GM21576 (cell line): ENCODE measurements at regions not wholly inside any gene's neighbourhood (a gene's known extent, or its start where the extent isn't known, plus 50 kb on each side); places are given as distances from the start of the nearest gene placed in this dataset.
"Not testable (repeated sequence)": the region's sequence is repeated elsewhere in the genome, so short reads cannot be mapped to it uniquely, and the experiment has no call there.

Experiments used
- ATAC-seq: cut with Tn5 transposase; IDR thresholded peaks from one replicate; pipeline ENCODE4 v1.9.1; 2021; ENCODE audit warnings: mild to moderate bottlenecking, moderate library complexity; ENCODE audit not compliant: unreplicated experiment

- no peak for ATAC-seq
Measured at GRCh38 chr11:57871231-57871630, 109.6 kb downstream of the CTNND1 start.

- ATAC-seq, result no peak
Measured at GRCh38 chr11:57873196-57873911, 111.8 kb downstream of the CTNND1 start.

GRCh38 chr11:57874981-57875380 lies 113.4 kb downstream of the CTNND1 start:
- no peak for ATAC-seq

- ATAC-seq, result no peak
Measured at GRCh38 chr11:57881647-57882046, 120.0 kb downstream of the CTNND1 start.

GRCh38 chr11:57883630-57884029 lies 122.0 kb downstream of the CTNND1 start:
- ATAC-seq, result no peak

GRCh38 chr11:57885298-57886050 lies 123.9 kb downstream of the CTNND1 start:
- ATAC-seq, result no peak

- ATAC-seq, result no peak
Measured at GRCh38 chr11:57888386-57888785, 126.8 kb downstream of the CTNND1 start.

- ATAC-seq, result no peak
Measured at GRCh38 chr11:57890521-57890920, 128.9 kb downstream of the CTNND1 start.

GRCh38 chr11:57893200-57893599 lies 130.5 kb upstream of the OR9Q1 start:
- not testable (repeated sequence) for ATAC-seq

- no peak for ATAC-seq
Measured at GRCh38 chr11:57896361-57897145, 127.1 kb upstream of the OR9Q1 start.

GRCh38 chr11:57899378-57899777 lies 124.3 kb upstream of the OR9Q1 start:
- no peak for ATAC-seq

- ATAC-seq, result no peak
Measured at GRCh38 chr11:57900320-57900719, 123.4 kb upstream of the OR9Q1 start.

- no peak for ATAC-seq
Measured at GRCh38 chr11:57901278-57901677, 122.4 kb upstream of the OR9Q1 start.

- ATAC-seq, result no peak
Measured at GRCh38 chr11:57901756-57902155, 121.9 kb upstream of the OR9Q1 start.

GRCh38 chr11:57903011-57903410 lies 120.7 kb upstream of the OR9Q1 start:
- ATAC-seq, result no peak

- peak; percentile 50 for ATAC-seq
Measured at GRCh38 chr11:57903441-57904123, 120.1 kb upstream of the OR9Q1 start.

- ATAC-seq, result no peak
Measured at GRCh38 chr11:57904376-57904775, 119.3 kb upstream of the OR9Q1 start.

- ATAC-seq, result no peak
Measured at GRCh38 chr11:57905439-57905838, 118.2 kb upstream of the OR9Q1 start.

GRCh38 chr11:57908399-57908798 lies 115.3 kb upstream of the OR9Q1 start:
- not testable (repeated sequence) for ATAC-seq

GRCh38 chr11:57911522-57911921 lies 112.2 kb upstream of the OR9Q1 start:
- ATAC-seq, result not testable (repeated sequence)
